GM23338 (cell line): ENCODE measurements at regions not wholly inside any gene's neighbourhood (a gene's known extent, or its start where the extent isn't known, plus 50 kb on each side); places are given as distances from the start of the nearest gene placed in this dataset.
A peak's percentile ranks its signal among the peaks of the same experiment; 100 is the strongest.

Experiments used
- ATAC-seq: fragments of 200-7000 bp; cut with Tn5 transposase; 3 replicates; pipeline ENCODE4 v1.9.1; 2020
- DNase-seq: peaks from one replicate; pipeline ENCODE4 v3.0.0-alpha.2; 2015; ENCODE audit warnings: low spot score
- H2AFZ ChIP-seq: fragments of 200-600 bp; sonication (generic); 2 replicates; pipeline ENCODE4 v1.8.0; 2016; ENCODE audit warnings: antibody characterized with exemption, mild to moderate bottlenecking, moderate library complexity
- H3F3A ChIP-seq: fragments of 200-600 bp; sonication (generic); replicated peaks from 2 replicates; pipeline ENCODE4 v1.8.0; 2017; ENCODE audit warnings: antibody characterized with exemption, mixed run types, low read depth
- H3K27ac ChIP-seq: fragments of 200-600 bp; sonication (generic); 2 replicates; pipeline ENCODE4 v1.6.1; 2016; ENCODE audit warnings: low read depth
- H3K27me3 ChIP-seq: fragments of 200-600 bp; sonication (generic); 2 replicates; pipeline ENCODE4 v1.8.0; 2016; ENCODE audit warnings: mild to moderate bottlenecking, mixed run types, moderate library complexity; ENCODE audit not compliant: insufficient read depth
- H3K36me3 ChIP-seq: fragments of 200-600 bp; sonication (generic); 2 replicates; pipeline ENCODE4 v1.8.0; 2016; ENCODE audit warnings: mild to moderate bottlenecking; ENCODE audit not compliant: insufficient read depth
- H3K4me1 ChIP-seq: fragments of 200-600 bp; sonication (generic); 2 replicates; pipeline ENCODE4 v1.8.0; 2016; ENCODE audit warnings: mild to moderate bottlenecking, moderate library complexity; ENCODE audit not compliant: insufficient read depth
- H3K4me2 ChIP-seq: fragments of 200-600 bp; sonication (generic); 2 replicates; pipeline ENCODE4 v1.7.1; 2017; ENCODE audit warnings: mixed run types
- H3K4me3 ChIP-seq: fragments of 200-600 bp; sonication (generic); 2 replicates; pipeline ENCODE4 v1.6.1; 2016; ENCODE audit warnings: mixed run types
- H3K79me2 ChIP-seq: fragments of 200-600 bp; sonication (generic); replicated peaks from 2 replicates; pipeline ENCODE4 v1.8.0; 2017; ENCODE audit warnings: mild to moderate bottlenecking; ENCODE audit not compliant: insufficient read depth
- H3K9me2 ChIP-seq: fragments of 200-600 bp; sonication (generic); 2 replicates; pipeline ENCODE4 v1.8.0; 2017; ENCODE audit not compliant: insufficient read depth
- H4K20me1 ChIP-seq: fragments of 200-600 bp; sonication (generic); replicated peaks from 2 replicates; pipeline ENCODE4 v1.8.0; 2017; ENCODE audit warnings: mild to moderate bottlenecking; ENCODE audit not compliant: insufficient read depth
- H3K27ac Mint-ChIP-seq: 2 replicates; pipeline ENCODE4 v1.8.0; 2020; ENCODE audit warnings: inconsistent platforms, mild to moderate bottlenecking, moderate library complexity, mixed read lengths
- H3K27me3 Mint-ChIP-seq: 3 replicates; pipeline ENCODE4 v1.8.0; 2022; ENCODE audit warnings: low read depth, mild to moderate bottlenecking, moderate library complexity, mixed read lengths, inconsistent platforms; ENCODE audit not compliant: insufficient read depth, poor library complexity
- H3K36me3 Mint-ChIP-seq: 3 replicates; pipeline ENCODE4 v1.8.0; 2021; ENCODE audit warnings: low read depth, mild to moderate bottlenecking, inconsistent platforms, moderate library complexity, mixed read lengths
- H3K4me1 Mint-ChIP-seq: 3 replicates; pipeline ENCODE4 v1.8.0; 2020; ENCODE audit warnings: mild to moderate bottlenecking, inconsistent platforms, mixed read lengths
- H3K4me3 Mint-ChIP-seq: 3 replicates; pipeline ENCODE4 v1.8.0; 2021; ENCODE audit warnings: moderate library complexity, mild to moderate bottlenecking, inconsistent platforms, mixed read lengths
- H3K9me3 Mint-ChIP-seq: 3 replicates; pipeline ENCODE4 v1.8.0; 2020; ENCODE audit warnings: moderate library complexity, mild to moderate bottlenecking, inconsistent platforms, mixed read lengths
- EZH2 ChIP-seq: fragments of 200-600 bp; sonication (generic); IDR thresholded peaks from one replicate; pipeline ENCODE4 v1.8.0; 2017; ENCODE audit warnings: antibody characterized with exemption, mild to moderate bottlenecking, low read depth; ENCODE audit not compliant: unreplicated experiment
- JUNB ChIP-seq: IDR thresholded peaks from one replicate; pipeline ENCODE4 v1.6.1; 2016; ENCODE audit warnings: antibody characterized with exemption; ENCODE audit not compliant: unreplicated experiment
- POLR2AphosphoS5 ChIP-seq: IDR thresholded peaks from 2 replicates; pipeline ENCODE4 v1.6.1; 2016; ENCODE audit warnings: antibody characterized with exemption, low read depth
- TF ChIP-seq, protein P1 (sequence below): IDR thresholded peaks from 2 replicates; pipeline ENCODE4 v1.6.1; 2016; ENCODE audit warnings: antibody characterized with exemption
- TF ChIP-seq, protein P2 (sequence below): IDR thresholded peaks from one replicate; pipeline ENCODE4 v1.6.1; 2018; ENCODE audit warnings: antibody characterized with exemption; ENCODE audit not compliant: unreplicated experiment
- TF ChIP-seq, protein P3 (sequence below): fragments of 250-450 bp; sonication (Bioruptor Pico); IDR thresholded peaks from 2 replicates; pipeline ENCODE4 v1.5.0; 2020; ENCODE audit warnings: mild to moderate bottlenecking, moderate library complexity
- TF ChIP-seq, protein P4 (sequence below), 2 experiments: fragments of 200-600 bp in 1 of 2; sonication (generic) in 1 of 2; conservative IDR thresholded peaks; 2 replicates each; pipeline versions ENCODE4 v1.5.1 to v1.6.1; 2016 to 2017; ENCODE audit warnings: antibody characterized with exemption in 2 of 2, low read depth in 2 of 2, mild to moderate bottlenecking in 2 of 2, moderate library complexity in 1 of 2

GRCh38 chr7:47678641-47679380 is 96.9 kb upstream of the TNS3 start:
- peaks cover 15% of the 10 kb centered on the region; the same call in 2 of the 3 replicates for H3K36me3 Mint-ChIP-seq
- Histone ChIP-seq H2AFZ (peak overlapping the region; percentile 43; the same call in 1 of the 2 replicates), H3K4me1 (peaks cover 31% of the 10 kb centered on the region), H3K27me3 (no peaks in the 10 kb centered on the region), H3K9me2 (peaks cover 10% of the 10 kb centered on the region; the same call in 1 of the 2 replicates), H3K36me3 (0 out of 2 replicates have a peak, but pooled peaks cover 3% of the 10 kb centered on the region), H3F3A (0 out of 2 replicates have a peak, but pooled peaks cover 6% of the 10 kb centered on the region), H3K4me3 (no peak overlapping the region), H3K79me2 (no peaks in the 10 kb centered on the region), H3K4me2 (peak overlapping the region; percentile 62), H3K27ac (no peak overlapping the region), H4K20me1 (no peaks in the 10 kb centered on the region)
- peaks cover 11% of the 10 kb centered on the region for H3K27me3 Mint-ChIP-seq
- peaks cover 16% of the 10 kb centered on the region for H3K9me3 Mint-ChIP-seq
- no peak overlapping the region for H3K4me3 Mint-ChIP-seq
- no peak for ATAC-seq
- DNase-seq = no peak
- TF ChIP-seq, protein P1, sequence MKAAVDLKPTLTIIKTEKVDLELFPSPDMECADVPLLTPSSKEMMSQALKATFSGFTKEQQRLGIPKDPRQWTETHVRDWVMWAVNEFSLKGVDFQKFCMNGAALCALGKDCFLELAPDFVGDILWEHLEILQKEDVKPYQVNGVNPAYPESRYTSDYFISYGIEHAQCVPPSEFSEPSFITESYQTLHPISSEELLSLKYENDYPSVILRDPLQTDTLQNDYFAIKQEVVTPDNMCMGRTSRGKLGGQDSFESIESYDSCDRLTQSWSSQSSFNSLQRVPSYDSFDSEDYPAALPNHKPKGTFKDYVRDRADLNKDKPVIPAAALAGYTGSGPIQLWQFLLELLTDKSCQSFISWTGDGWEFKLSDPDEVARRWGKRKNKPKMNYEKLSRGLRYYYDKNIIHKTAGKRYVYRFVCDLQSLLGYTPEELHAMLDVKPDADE = no peak
- TF ChIP-seq, protein P2, sequence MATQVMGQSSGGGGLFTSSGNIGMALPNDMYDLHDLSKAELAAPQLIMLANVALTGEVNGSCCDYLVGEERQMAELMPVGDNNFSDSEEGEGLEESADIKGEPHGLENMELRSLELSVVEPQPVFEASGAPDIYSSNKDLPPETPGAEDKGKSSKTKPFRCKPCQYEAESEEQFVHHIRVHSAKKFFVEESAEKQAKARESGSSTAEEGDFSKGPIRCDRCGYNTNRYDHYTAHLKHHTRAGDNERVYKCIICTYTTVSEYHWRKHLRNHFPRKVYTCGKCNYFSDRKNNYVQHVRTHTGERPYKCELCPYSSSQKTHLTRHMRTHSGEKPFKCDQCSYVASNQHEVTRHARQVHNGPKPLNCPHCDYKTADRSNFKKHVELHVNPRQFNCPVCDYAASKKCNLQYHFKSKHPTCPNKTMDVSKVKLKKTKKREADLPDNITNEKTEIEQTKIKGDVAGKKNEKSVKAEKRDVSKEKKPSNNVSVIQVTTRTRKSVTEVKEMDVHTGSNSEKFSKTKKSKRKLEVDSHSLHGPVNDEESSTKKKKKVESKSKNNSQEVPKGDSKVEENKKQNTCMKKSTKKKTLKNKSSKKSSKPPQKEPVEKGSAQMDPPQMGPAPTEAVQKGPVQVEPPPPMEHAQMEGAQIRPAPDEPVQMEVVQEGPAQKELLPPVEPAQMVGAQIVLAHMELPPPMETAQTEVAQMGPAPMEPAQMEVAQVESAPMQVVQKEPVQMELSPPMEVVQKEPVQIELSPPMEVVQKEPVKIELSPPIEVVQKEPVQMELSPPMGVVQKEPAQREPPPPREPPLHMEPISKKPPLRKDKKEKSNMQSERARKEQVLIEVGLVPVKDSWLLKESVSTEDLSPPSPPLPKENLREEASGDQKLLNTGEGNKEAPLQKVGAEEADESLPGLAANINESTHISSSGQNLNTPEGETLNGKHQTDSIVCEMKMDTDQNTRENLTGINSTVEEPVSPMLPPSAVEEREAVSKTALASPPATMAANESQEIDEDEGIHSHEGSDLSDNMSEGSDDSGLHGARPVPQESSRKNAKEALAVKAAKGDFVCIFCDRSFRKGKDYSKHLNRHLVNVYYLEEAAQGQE = no peak
- TF ChIP-seq, protein P3, sequence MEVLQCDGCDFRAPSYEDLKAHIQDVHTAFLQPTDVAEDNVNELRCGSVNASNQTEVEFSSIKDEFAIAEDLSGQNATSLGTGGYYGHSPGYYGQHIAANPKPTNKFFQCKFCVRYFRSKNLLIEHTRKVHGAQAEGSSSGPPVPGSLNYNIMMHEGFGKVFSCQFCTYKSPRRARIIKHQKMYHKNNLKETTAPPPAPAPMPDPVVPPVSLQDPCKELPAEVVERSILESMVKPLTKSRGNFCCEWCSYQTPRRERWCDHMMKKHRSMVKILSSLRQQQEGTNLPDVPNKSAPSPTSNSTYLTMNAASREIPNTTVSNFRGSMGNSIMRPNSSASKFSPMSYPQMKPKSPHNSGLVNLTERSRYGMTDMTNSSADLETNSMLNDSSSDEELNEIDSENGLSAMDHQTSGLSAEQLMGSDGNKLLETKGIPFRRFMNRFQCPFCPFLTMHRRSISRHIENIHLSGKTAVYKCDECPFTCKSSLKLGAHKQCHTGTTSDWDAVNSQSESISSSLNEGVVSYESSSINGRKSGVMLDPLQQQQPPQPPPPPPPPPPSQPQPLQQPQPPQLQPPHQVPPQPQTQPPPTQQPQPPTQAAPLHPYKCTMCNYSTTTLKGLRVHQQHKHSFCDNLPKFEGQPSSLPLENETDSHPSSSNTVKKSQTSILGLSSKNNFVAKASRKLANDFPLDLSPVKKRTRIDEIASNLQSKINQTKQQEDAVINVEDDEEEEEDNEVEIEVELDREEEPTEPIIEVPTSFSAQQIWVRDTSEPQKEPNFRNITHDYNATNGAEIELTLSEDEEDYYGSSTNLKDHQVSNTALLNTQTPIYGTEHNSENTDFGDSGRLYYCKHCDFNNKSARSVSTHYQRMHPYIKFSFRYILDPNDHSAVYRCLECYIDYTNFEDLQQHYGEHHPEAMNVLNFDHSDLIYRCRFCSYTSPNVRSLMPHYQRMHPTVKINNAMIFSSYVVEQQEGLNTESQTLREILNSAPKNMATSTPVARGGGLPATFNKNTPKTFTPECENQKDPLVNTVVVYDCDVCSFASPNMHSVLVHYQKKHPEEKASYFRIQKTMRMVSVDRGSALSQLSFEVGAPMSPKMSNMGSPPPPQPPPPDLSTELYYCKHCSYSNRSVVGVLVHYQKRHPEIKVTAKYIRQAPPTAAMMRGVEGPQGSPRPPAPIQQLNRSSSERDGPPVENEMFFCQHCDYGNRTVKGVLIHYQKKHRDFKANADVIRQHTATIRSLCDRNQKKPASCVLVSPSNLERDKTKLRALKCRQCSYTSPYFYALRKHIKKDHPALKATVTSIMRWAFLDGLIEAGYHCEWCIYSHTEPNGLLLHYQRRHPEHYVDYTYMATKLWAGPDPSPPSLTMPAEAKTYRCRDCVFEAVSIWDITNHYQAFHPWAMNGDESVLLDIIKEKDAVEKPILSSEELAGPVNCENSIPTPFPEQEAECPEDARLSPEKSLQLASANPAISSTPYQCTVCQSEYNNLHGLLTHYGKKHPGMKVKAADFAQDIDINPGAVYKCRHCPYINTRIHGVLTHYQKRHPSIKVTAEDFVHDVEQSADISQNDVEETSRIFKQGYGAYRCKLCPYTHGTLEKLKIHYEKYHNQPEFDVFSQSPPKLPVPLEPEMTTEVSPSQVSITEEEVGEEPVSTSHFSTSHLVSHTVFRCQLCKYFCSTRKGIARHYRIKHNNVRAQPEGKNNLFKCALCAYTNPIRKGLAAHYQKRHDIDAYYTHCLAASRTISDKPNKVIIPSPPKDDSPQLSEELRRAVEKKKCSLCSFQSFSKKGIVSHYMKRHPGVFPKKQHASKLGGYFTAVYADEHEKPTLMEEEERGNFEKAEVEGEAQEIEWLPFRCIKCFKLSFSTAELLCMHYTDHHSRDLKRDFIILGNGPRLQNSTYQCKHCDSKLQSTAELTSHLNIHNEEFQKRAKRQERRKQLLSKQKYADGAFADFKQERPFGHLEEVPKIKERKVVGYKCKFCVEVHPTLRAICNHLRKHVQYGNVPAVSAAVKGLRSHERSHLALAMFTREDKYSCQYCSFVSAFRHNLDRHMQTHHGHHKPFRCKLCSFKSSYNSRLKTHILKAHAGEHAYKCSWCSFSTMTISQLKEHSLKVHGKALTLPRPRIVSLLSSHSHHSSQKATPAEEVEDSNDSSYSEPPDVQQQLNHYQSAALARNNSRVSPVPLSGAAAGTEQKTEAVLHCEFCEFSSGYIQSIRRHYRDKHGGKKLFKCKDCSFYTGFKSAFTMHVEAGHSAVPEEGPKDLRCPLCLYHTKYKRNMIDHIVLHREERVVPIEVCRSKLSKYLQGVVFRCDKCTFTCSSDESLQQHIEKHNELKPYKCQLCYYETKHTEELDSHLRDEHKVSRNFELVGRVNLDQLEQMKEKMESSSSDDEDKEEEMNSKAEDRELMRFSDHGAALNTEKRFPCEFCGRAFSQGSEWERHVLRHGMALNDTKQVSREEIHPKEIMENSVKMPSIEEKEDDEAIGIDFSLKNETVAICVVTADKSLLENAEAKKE (CRISPR knock-in tag) = no peak
- TF ChIP-seq POLR2AphosphoS5 = no peak
- no peak for TF ChIP-seq EZH2
- no peak for TF ChIP-seq JUNB
- TF ChIP-seq, protein P4, sequence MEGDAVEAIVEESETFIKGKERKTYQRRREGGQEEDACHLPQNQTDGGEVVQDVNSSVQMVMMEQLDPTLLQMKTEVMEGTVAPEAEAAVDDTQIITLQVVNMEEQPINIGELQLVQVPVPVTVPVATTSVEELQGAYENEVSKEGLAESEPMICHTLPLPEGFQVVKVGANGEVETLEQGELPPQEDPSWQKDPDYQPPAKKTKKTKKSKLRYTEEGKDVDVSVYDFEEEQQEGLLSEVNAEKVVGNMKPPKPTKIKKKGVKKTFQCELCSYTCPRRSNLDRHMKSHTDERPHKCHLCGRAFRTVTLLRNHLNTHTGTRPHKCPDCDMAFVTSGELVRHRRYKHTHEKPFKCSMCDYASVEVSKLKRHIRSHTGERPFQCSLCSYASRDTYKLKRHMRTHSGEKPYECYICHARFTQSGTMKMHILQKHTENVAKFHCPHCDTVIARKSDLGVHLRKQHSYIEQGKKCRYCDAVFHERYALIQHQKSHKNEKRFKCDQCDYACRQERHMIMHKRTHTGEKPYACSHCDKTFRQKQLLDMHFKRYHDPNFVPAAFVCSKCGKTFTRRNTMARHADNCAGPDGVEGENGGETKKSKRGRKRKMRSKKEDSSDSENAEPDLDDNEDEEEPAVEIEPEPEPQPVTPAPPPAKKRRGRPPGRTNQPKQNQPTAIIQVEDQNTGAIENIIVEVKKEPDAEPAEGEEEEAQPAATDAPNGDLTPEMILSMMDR (conservative IDR thresholded peaks at IDR 0.05; ENCODE audit: low read depth in 2 of 2) = no peak
- H3K4me1 Mint-ChIP-seq = peaks cover 36% of the 10 kb centered on the region
- H3K27ac Mint-ChIP-seq = no peak overlapping the region
